HS-5 (cell line): ENCODE measurements at regions not wholly inside any gene's neighbourhood (a gene's known extent, or its start where the extent isn't known, plus 50 kb on each side); places are given as distances from the start of the nearest gene placed in this dataset.
"Not testable (repeated sequence)": the region's sequence is repeated elsewhere in the genome, so short reads cannot be mapped to it uniquely, and the experiment has no call there.

Source experiments
- DNase-seq: peaks from one replicate; pipeline ENCODE4 v3.0.0-alpha.2; 2012; ENCODE audit warnings: low read depth

GRCh38 chr3:25895443-25895842 lies 105.6 kb downstream of the OXSM start:
- DNase-seq, result no peak

- no peak for DNase-seq
These were observed 107.1 kb downstream of the OXSM start for GRCh38 chr3:25897019-25897418.

- no peak for DNase-seq
These were observed 109.6 kb downstream of the OXSM start for GRCh38 chr3:25899352-25900101.

GRCh38 chr3:25900161-25900560 lies 110.3 kb downstream of the OXSM start:
- no peak for DNase-seq

GRCh38 chr3:25901796-25902195 lies 111.9 kb downstream of the OXSM start:
- no peak for DNase-seq

GRCh38 chr3:25902586-25902985 lies 112.7 kb downstream of the OXSM start:
- DNase-seq, result no peak

- DNase-seq, result no peak
These were observed 113.7 kb downstream of the OXSM start for GRCh38 chr3:25903371-25904129.

- DNase-seq, result no peak
These were observed 114.3 kb downstream of the OXSM start for GRCh38 chr3:25904206-25904605.

- DNase-seq, result no peak
These were observed 116.4 kb downstream of the OXSM start for GRCh38 chr3:25906132-25906906.

- DNase-seq, result no peak
These were observed 117.2 kb downstream of the OXSM start for GRCh38 chr3:25907081-25907480.

- no peak for DNase-seq
These were observed 120.2 kb downstream of the OXSM start for GRCh38 chr3:25910105-25910504.

GRCh38 chr3:25910997-25911396 lies 121.1 kb downstream of the OXSM start:
- DNase-seq, result no peak

- no peak for DNase-seq
These were observed 121.8 kb downstream of the OXSM start for GRCh38 chr3:25911525-25912295.

GRCh38 chr3:25913179-25913578 lies 123.3 kb downstream of the OXSM start:
- DNase-seq, result no peak

GRCh38 chr3:25915673-25916072 lies 125.8 kb downstream of the OXSM start:
- no peak for DNase-seq

GRCh38 chr3:25916321-25916720 lies 126.4 kb downstream of the OXSM start:
- no peak for DNase-seq

- not testable (repeated sequence) for DNase-seq
These were observed 142.1 kb downstream of the OXSM start for GRCh38 chr3:25931967-25932366.

GRCh38 chr3:25938566-25939325 lies 148.9 kb downstream of the OXSM start:
- no peak for DNase-seq

- no peak for DNase-seq
These were observed 151.0 kb downstream of the OXSM start for GRCh38 chr3:25940935-25941334.

- no peak for DNase-seq
These were observed 154.4 kb downstream of the OXSM start for GRCh38 chr3:25944329-25944728.

- DNase-seq, result no peak
These were observed 155.5 kb downstream of the OXSM start for GRCh38 chr3:25945366-25945765.
